Adrenal gland (tissue), 5 donors: ENCODE measurements at regions not wholly inside any gene's neighbourhood (a gene's known extent, or its start where the extent isn't known, plus 50 kb on each side); places are given as distances from the start of the nearest gene placed in this dataset.

Source experiments
- CTCF ChIP-seq, 6 experiments: fragments of 450-650 bp in 4 of 6; fragments of 200-600 bp in 2 of 6; sonication (generic) in 1 of 6; IDR thresholded peaks; 1 replicate in 5 of 6; 2 replicates in 1 of 6; pipeline versions ENCODE4 v1.5.1 to v1.8.0; 2016 to 2021; ENCODE audit warnings: antibody characterized with exemption in 6 of 6, mild to moderate bottlenecking in 2 of 6, moderate library complexity in 1 of 6
- POLR2A ChIP-seq, 2 donors: fragments of 450-650 bp; IDR thresholded peaks; one replicate each; pipeline ENCODE4 v1.6.1; 2017; ENCODE audit warnings: antibody characterized with exemption in 2 of 2, mild to moderate bottlenecking in 2 of 2, moderate library complexity in 1 of 2
- donor health status: DM: no; HTN: no; CAD: no.

GRCh38 chr15:100794008-100794407 is 85.6 kb upstream of the ALDH1A3 start:
- TF ChIP-seq CTCF (IDR thresholded peaks at IDR 0.05) (no peak), POLR2A (IDR thresholded peaks at IDR 0.05) (no peak)
